Vagina (tissue), 2 donors: ENCODE measurements at regions not wholly inside any gene's neighbourhood (a gene's known extent, or its start where the extent isn't known, plus 50 kb on each side); places are given as distances from the start of the nearest gene placed in this dataset.

Experiments
- DNase-seq, 2 donors: peaks; one replicate each; pipeline ENCODE4 v3.0.0-alpha.2; 2017; ENCODE audit errors: extremely low spot score in 2 of 2
- H3K27ac ChIP-seq: fragments of 200-600 bp; sonication (generic); one replicate; pipeline ENCODE4 v1.5.1; 2019
- H3K27me3 ChIP-seq: fragments of 200-600 bp; sonication (generic); one replicate; pipeline ENCODE4 v1.5.1; 2019
- H3K36me3 ChIP-seq, 2 donors: fragments of 200-600 bp; sonication (generic); one replicate each; pipeline ENCODE4 v1.5.1; 2017 to 2019
- H3K4me1 ChIP-seq: fragments of 200-600 bp; sonication (generic); one replicate; pipeline ENCODE4 v1.5.1; 2019
- H3K4me3 ChIP-seq, 2 donors: fragments of 200-600 bp; sonication (generic); 1 replicate in 1 of 2; 2 replicates in 1 of 2; pipeline ENCODE4 v1.5.1; 2016 to 2019
- H3K9me3 ChIP-seq: fragments of 200-600 bp; sonication (generic); one replicate; pipeline ENCODE4 v1.5.1; 2019
- CTCF ChIP-seq, 3 experiments: fragments of 450-650 bp in 2 of 3; fragments of 200-600 bp in 1 of 3; sonication (generic) in 1 of 3; IDR thresholded peaks; one replicate each; pipeline ENCODE4 v1.5.1; 2017 to 2019; ENCODE audit warnings: antibody characterized with exemption in 3 of 3, mild to moderate bottlenecking in 2 of 3, moderate library complexity in 2 of 3
- POLR2A ChIP-seq, 2 donors: fragments of 450-650 bp; IDR thresholded peaks; one replicate each; pipeline ENCODE4 v1.6.1; 2017; ENCODE audit warnings: antibody characterized with exemption in 2 of 2, mild to moderate bottlenecking in 2 of 2, moderate library complexity in 2 of 2
- POLR2AphosphoS5 ChIP-seq, 2 donors: sonication (generic); formaldehyde crosslinking; IDR thresholded peaks; one replicate each; pipeline ENCODE4 v1.9.0; 2017; ENCODE audit warnings: antibody characterized with exemption in 2 of 2, mild to moderate bottlenecking in 2 of 2, low read depth in 1 of 2; ENCODE audit not compliant: insufficient read depth in 1 of 2
- intact Hi-C: fragments of 100-400 bp; cut with DNase I; formaldehyde crosslinking; loops from one replicate; pipeline ENCODE4 v1.15.1; 2023

- TF ChIP-seq CTCF (IDR thresholded peaks at IDR 0.05) (no peak), POLR2A (IDR thresholded peaks at IDR 0.05) (no peak), POLR2AphosphoS5 (IDR thresholded peaks at IDR 0.05; ENCODE audit: insufficient read depth in 1 of 2, low read depth in 1 of 2) (no peak)
- H3K27me3 ChIP-seq, result no peaks in the 10 kb centered on the region
- intact Hi-C loops, result no loop called here
- no peaks in the 10 kb centered on the region for H3K36me3 ChIP-seq
- H3K27ac ChIP-seq, result no peak overlapping the region
- no peak for DNase-seq
- H3K9me3 ChIP-seq, result no peaks in the 10 kb centered on the region
- no peak overlapping the region for H3K4me3 ChIP-seq
- H3K4me1 ChIP-seq, result no peaks in the 10 kb centered on the region
Observed at GRCh38 chr2:147460155-147460554, 384.7 kb upstream of the ACVR2A start.

DNA sequence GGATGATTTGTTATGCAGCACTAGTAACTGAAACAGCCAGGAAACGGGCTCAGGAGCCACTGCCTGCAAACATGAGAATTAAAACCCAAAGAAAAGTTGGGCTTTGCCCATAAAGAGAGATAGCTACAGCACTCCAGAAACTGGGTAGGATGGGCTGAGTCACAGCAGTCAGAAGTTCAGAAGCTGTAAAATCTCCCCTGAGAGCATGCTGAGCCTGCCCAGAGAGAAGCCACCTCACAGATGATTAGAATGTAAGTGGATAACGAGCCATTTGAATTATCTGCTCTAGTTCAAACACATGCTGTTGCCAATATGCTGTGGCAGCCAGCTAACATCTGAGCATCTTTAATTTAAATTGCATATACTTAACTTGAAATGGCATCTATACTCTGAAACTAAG is 388.1 kb upstream of the ACVR2A start:
- H3K27me3 ChIP-seq, result no peaks in the 10 kb centered on the region
- no peak for DNase-seq
- H3K4me3 ChIP-seq, result no peak overlapping the region
- TF ChIP-seq POLR2AphosphoS5 (IDR thresholded peaks at IDR 0.05; ENCODE audit: insufficient read depth in 1 of 2, low read depth in 1 of 2) (no peak), POLR2A (IDR thresholded peaks at IDR 0.05) (no peak), CTCF (IDR thresholded peaks at IDR 0.05) (no peak)
- intact Hi-C loops, result no loop called here
- H3K27ac ChIP-seq, result no peak overlapping the region
- no peaks in the 10 kb centered on the region for H3K9me3 ChIP-seq
- H3K4me1 ChIP-seq, result no peaks in the 10 kb centered on the region
- no peaks in the 10 kb centered on the region for H3K36me3 ChIP-seq

DNA sequence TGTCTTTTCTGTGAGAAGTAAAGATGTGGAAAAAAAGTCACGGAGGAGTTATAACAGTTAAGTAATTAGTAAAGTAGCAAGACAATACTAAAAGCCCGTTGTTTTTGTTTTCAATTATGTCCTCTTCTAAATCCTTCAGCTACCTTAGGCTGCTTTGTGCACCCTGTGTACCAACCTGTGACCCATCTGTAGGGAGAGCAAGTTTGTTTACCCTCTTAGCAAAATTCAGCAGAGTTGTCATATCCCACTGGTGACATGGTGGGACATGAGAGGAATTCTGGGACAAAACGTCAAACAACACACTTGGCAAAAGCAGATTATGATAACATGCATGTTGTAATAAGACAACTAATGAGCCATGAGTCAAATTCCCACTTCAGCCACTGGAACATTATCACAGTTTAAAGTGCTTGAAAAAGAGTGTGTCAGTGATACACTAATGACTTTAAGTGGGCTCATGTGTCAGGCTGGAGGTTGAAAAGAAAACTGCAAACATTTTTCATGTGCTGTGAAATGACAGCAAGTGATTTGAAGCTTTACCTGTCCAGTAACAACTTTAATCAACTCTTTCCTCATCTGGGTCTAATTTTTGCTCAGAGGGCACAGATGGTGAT is 392.8 kb upstream of the ACVR2A start:
- no peaks in the 10 kb centered on the region for H3K36me3 ChIP-seq
- intact Hi-C loops, result no loop called here
- no peaks in the 10 kb centered on the region for H3K9me3 ChIP-seq
- DNase-seq, result no peak
- H3K4me3 ChIP-seq, result no peak overlapping the region
- no peaks in the 10 kb centered on the region for H3K27me3 ChIP-seq
- TF ChIP-seq CTCF (IDR thresholded peaks at IDR 0.05) (no peak), POLR2AphosphoS5 (IDR thresholded peaks at IDR 0.05; ENCODE audit: insufficient read depth in 1 of 2, low read depth in 1 of 2) (no peak), POLR2A (IDR thresholded peaks at IDR 0.05) (no peak)
- H3K27ac ChIP-seq, result no peak overlapping the region
- H3K4me1 ChIP-seq, result peaks cover 5% of the 10 kb centered on the region

DNA sequence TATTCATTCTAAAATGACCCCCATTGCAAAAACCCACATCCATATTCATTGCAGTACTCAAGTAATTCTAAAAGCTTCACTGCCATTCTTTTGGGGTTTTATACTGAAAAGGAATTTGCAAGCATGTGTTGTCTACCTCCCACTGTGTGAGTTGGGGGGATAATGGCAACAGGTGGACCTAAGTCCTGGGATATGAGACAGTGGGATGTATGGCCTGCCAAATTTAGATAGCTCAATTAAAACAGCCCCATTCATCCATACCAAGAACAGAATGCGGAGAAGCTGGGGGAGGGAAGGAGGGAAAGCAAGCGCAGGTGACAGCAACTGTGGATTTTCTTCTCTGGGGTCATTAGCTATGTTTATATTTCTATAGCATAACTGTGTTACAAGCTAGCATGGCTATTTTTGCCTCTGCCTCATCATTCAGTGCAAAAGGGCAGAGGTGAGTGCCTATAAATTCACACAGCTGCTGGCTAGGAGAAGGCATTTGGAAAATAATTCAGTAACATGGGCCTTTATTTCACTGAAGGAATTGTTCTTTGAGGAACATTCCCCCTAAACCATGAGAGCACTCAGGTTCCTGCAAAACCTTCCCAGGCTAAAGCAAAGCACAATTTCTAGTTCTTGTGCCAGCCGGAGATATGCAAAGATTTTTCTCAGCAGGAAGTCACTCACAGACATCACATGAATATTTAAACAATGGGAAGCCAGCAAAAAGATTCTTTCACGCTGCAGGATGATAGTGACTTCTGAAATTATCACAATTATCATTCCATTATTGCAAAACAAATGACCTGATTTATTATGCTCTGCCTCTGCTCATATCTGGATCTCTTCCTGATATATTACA is 393.9 kb upstream of the ACVR2A start:
- Histone ChIP-seq H3K9me3 (no peaks in the 10 kb centered on the region), H3K36me3 (no peaks in the 10 kb centered on the region), H3K4me1 (peaks cover 5% of the 10 kb centered on the region), H3K27me3 (no peaks in the 10 kb centered on the region), H3K27ac (no peak overlapping the region), H3K4me3 (no peak overlapping the region)
- intact Hi-C loops, result no loop called here
- no peak for TF ChIP-seq CTCF (IDR thresholded peaks at IDR 0.05)
- TF ChIP-seq POLR2A (IDR thresholded peaks at IDR 0.05), result no peak
- no peak for TF ChIP-seq POLR2AphosphoS5 (IDR thresholded peaks at IDR 0.05; ENCODE audit: insufficient read depth in 1 of 2, low read depth in 1 of 2)
- no peak for DNase-seq
